GM12878 (cell line): ENCODE measurements at regions not wholly inside any gene's neighbourhood (a gene's known extent, or its start where the extent isn't known, plus 50 kb on each side); places are given as distances from the start of the nearest gene placed in this dataset.

Experiments used
- ATAC-seq: fragments of 200-7000 bp; cut with Tn5 transposase; 3 replicates; pipeline ENCODE4 v1.9.1; 2020; ENCODE audit warnings: mild to moderate bottlenecking, moderate library complexity
- BruUV-seq: library from RNA; stranded (reverse); fragments of 400-500 nt; replicated peaks from 2 replicates; lab custom pipeline; 2021; lab: Mats Ljungman, UMichigan
- CTCF ChIA-PET: fragments of 300-600 bp; sonication (Branson Sonifier 250); formaldehyde crosslinking; extraction: SDS; loops from one replicate; lab custom pipeline; 2021; ENCODE audit warnings: inconsistent platforms; lab: Yijun Ruan, JAX
- POLR2A ChIA-PET: fragments of 350-600 bp; formaldehyde crosslinking; extraction: SDS; loops from one replicate; lab custom pipeline; 2021; ENCODE audit warnings: inconsistent platforms; lab: Charles Lee
- RAD21 ChIA-PET: fragments of 300-600 bp; sonication (Branson Sonifier 250); formaldehyde crosslinking; loops from one replicate; lab custom pipeline; 2023; ENCODE audit warnings: antibody characterized with exemption; ENCODE audit not compliant: unreplicated experiment; lab: Charles Lee
- SMC1A ChIA-PET: fragments of 300-600 bp; sonication (Branson Sonifier 250); formaldehyde crosslinking; loops from one replicate; lab custom pipeline; 2023; ENCODE audit not compliant: unreplicated experiment, uncharacterized antibody; lab: Charles Lee
- DNase-seq: peaks from one replicate; pipeline ENCODE4 v3.0.0-alpha.2; 2011; ENCODE audit warnings: low read depth, low spot score
- FAIRE-seq: peaks from 3 replicates; lab custom pipeline; 2011; peaks lifted over from hg19 to GRCh38; lab: Jason Lieb, UNC
- H2AFZ ChIP-seq: 2 replicates; pipeline ENCODE4 v1.6.0; 2011; ENCODE audit warnings: low read depth, low read length, control low read depth; ENCODE audit not compliant: control insufficient read depth
- H3K27ac ChIP-seq: 2 replicates; pipeline ENCODE4 v1.5.1; 2011; ENCODE audit warnings: control low read depth; ENCODE audit not compliant: control insufficient read depth, insufficient read depth
- H3K27me3 ChIP-seq, 2 experiments: replicated peaks in 1 of 2; 2 replicates each; pipeline versions ENCODE4 v1.6.0 to v1.6.1; 2011; ENCODE audit warnings: low read length in 1 of 2; ENCODE audit not compliant: control insufficient read depth in 2 of 2, insufficient read depth in 2 of 2
- H3K36me3 ChIP-seq, 2 experiments: 2 replicates each; pipeline ENCODE4 v1.5.1; 2011; ENCODE audit warnings: low read length in 1 of 2; ENCODE audit not compliant: control insufficient read depth in 2 of 2, insufficient read depth in 2 of 2
- H3K4me1 ChIP-seq: 2 replicates; pipeline ENCODE4 v1.6.1; 2011; ENCODE audit warnings: mild to moderate bottlenecking, low read length, moderate library complexity, mixed read lengths; ENCODE audit not compliant: control insufficient read depth, insufficient read depth
- H3K4me2 ChIP-seq: 2 replicates; pipeline ENCODE4 v1.6.0; 2011; ENCODE audit warnings: control low read depth; ENCODE audit not compliant: control insufficient read depth, insufficient read depth
- H3K4me3 ChIP-seq: fragments of 200-600 bp; sonication (generic); 2 replicates; pipeline ENCODE4 v1.5.1; 2016
- H3K79me2 ChIP-seq: 2 replicates; pipeline ENCODE4 v1.6.0; 2011; ENCODE audit warnings: low read length; ENCODE audit not compliant: control insufficient read depth, insufficient read depth
- H3K9ac ChIP-seq: 2 replicates; pipeline ENCODE4 v1.8.0; 2011; ENCODE audit warnings: low read length, control low read depth, mixed read lengths; ENCODE audit not compliant: control insufficient read depth, insufficient read depth
- H3K9me3 ChIP-seq: replicated peaks from 3 replicates; pipeline ENCODE4 v1.5.1; 2011; ENCODE audit warnings: mild to moderate bottlenecking, low read length; ENCODE audit not compliant: control insufficient read depth, insufficient read depth
- H4K20me1 ChIP-seq: 2 replicates; pipeline ENCODE4 v1.6.0; 2011; ENCODE audit not compliant: control insufficient read depth, insufficient read depth
- FOXM1 ChIP-seq: IDR thresholded peaks from 2 replicates; pipeline ENCODE4 v1.6.1; 2012; ENCODE audit warnings: low read depth, mild to moderate bottlenecking, inconsistent platforms, low read length, moderate library complexity
- MEF2B ChIP-seq: fragments of 450-650 bp; IDR thresholded peaks from 2 replicates; pipeline ENCODE4 v1.6.1; 2018; ENCODE audit warnings: mild to moderate bottlenecking, moderate library complexity; ENCODE audit not compliant: partially characterized antibody, poor library complexity, severe bottlenecking
- NR2C1 ChIP-seq: fragments of 450-650 bp; IDR thresholded peaks from 2 replicates; pipeline ENCODE4 v1.6.1; 2017; ENCODE audit warnings: antibody characterized with exemption, mild to moderate bottlenecking, moderate library complexity
- WGBS: methylation state at CpG from one replicate; pipeline ENCODE4 v1.1.6; 2016; ENCODE audit warnings: low lambda C conversion rate; ENCODE audit not compliant: insufficient replicate concordance, insufficient coverage; ENCODE audit errors: missing lambda C conversion rate; 5-methylcytosine and 5-hydroxymethylcytosine counted together
- in situ Hi-C: fragments of 300-500 bp; cut with MboI; formaldehyde crosslinking; loops from 9 replicates; pipeline ENCODE4 v1.14.3; 2018; ENCODE audit warnings: mixed read lengths
- intact Hi-C: fragments of 100-400 bp; cut with micrococcal nuclease; formaldehyde crosslinking; loops from one replicate; pipeline ENCODE4 v1.14.2; 2022; ENCODE audit not compliant: unreplicated experiment
- TF ChIP-seq, protein P1 (sequence below): fragments of 450-650 bp; formaldehyde crosslinking; IDR thresholded peaks from 2 replicates; pipeline ENCODE4 v1.5.0; 2022; ENCODE audit warnings: mild to moderate bottlenecking, missing genetic modification characterization
- TF ChIP-seq, protein P2 (sequence below): fragments of 450-650 bp; IDR thresholded peaks from 2 replicates; pipeline ENCODE4 v1.6.1; 2016; ENCODE audit warnings: mild to moderate bottlenecking

DNA sequence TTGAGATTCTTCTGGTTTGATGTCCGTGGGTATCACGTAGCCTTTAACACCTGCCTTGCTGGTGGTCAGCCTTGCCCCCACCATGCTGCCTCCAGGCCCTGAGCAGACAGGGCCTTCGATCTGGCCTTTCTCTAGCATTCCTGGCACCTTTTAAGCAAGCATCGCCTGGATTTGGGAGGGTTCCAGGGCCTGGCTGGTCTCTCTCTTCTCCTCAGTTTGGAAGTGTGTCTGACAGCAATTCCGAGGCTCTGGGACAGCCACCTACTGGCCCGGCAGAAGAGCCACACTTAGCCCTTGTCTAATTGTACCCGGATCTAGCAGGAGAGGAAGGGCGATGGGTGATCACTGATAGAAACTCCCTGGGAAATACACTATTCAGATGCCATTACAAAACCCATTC lies 441.3 kb upstream of the MKI67 start:
- H3K9ac ChIP-seq = no peak overlapping the region
- H4K20me1 ChIP-seq = no peaks in the 10 kb centered on the region
- H3K4me2 ChIP-seq = no peak overlapping the region
- WGBS = 12% methylated on average over 8 of the region's 8 CpGs
- no peaks in the 10 kb centered on the region for H3K79me2 ChIP-seq
- no peaks in the 10 kb centered on the region for H3K9me3 ChIP-seq
- ChIA-PET SMC1A (no interaction called here), CTCF (no interaction called here), POLR2A (no interaction called here), RAD21 (no interaction called here)
- no peak overlapping the region for H2AFZ ChIP-seq
- no peaks in the 10 kb centered on the region for H3K36me3 ChIP-seq
- intact Hi-C loops (no loop called here), in situ Hi-C loops (no loop called here)
- peaks cover 0 to 2% of the 10 kb centered on the region in 2 experiments; a peak in 2 of 4 replicates for H3K27me3 ChIP-seq
- no peak for FAIRE-seq
- no peaks in the 10 kb centered on the region for H3K4me1 ChIP-seq
- ATAC-seq = no peak
- TF ChIP-seq, protein P1, sequence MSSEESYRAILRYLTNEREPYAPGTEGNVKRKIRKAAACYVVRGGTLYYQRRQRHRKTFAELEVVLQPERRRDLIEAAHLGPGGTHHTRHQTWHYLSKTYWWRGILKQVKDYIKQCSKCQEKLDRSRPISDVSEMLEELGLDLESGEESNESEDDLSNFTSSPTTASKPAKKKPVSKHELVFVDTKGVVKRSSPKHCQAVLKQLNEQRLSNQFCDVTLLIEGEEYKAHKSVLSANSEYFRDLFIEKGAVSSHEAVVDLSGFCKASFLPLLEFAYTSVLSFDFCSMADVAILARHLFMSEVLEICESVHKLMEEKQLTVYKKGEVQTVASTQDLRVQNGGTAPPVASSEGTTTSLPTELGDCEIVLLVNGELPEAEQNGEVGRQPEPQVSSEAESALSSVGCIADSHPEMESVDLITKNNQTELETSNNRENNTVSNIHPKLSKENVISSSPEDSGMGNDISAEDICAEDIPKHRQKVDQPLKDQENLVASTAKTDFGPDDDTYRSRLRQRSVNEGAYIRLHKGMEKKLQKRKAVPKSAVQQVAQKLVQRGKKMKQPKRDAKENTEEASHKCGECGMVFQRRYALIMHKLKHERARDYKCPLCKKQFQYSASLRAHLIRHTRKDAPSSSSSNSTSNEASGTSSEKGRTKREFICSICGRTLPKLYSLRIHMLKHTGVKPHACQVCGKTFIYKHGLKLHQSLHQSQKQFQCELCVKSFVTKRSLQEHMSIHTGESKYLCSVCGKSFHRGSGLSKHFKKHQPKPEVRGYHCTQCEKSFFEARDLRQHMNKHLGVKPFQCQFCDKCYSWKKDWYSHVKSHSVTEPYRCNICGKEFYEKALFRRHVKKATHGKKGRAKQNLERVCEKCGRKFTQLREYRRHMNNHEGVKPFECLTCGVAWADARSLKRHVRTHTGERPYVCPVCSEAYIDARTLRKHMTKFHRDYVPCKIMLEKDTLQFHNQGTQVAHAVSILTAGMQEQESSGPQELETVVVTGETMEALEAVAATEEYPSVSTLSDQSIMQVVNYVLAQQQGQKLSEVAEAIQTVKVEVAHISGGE (CRISPR knock-in tag) = no peak
- TF ChIP-seq MEF2B (no peak), FOXM1 (no peak), NR2C1 (no peak)
- TF ChIP-seq, protein P2, sequence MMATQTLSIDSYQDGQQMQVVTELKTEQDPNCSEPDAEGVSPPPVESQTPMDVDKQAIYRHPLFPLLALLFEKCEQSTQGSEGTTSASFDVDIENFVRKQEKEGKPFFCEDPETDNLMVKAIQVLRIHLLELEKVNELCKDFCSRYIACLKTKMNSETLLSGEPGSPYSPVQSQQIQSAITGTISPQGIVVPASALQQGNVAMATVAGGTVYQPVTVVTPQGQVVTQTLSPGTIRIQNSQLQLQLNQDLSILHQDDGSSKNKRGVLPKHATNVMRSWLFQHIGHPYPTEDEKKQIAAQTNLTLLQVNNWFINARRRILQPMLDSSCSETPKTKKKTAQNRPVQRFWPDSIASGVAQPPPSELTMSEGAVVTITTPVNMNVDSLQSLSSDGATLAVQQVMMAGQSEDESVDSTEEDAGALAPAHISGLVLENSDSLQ = no peak
- H3K4me3 ChIP-seq = no peak overlapping the region
- DNase-seq = no peak
- BruUV-seq = no TSS peak
- H3K27ac ChIP-seq = no peak overlapping the region
